Tibial nerve (tissue), 4 donors: ENCODE measurements at regions not wholly inside any gene's neighbourhood (a gene's known extent, or its start where the extent isn't known, plus 50 kb on each side); places are given as distances from the start of the nearest gene placed in this dataset.
"Not testable (repeated sequence)": the region's sequence is repeated elsewhere in the genome, so short reads cannot be mapped to it uniquely, and the experiment has no call there.

ENCODE experiments used
- DNase-seq, 2 donors: peaks; one replicate each; pipeline ENCODE4 v3.0.0-alpha.2; 2019; ENCODE audit warnings: low spot score in 2 of 2
- H3K27ac ChIP-seq, 4 donors: fragments of 200-600 bp; sonication (generic) in 3 of 4; one replicate each; pipeline ENCODE4 v1.5.1; 2017 to 2019; ENCODE audit warnings: mild to moderate bottlenecking in 1 of 4
- H3K27me3 ChIP-seq, 2 donors: fragments of 200-600 bp; sonication (generic) in 1 of 2; one replicate each; pipeline versions ENCODE4 v1.5.1 to v1.6.0; 2017 to 2019
- H3K36me3 ChIP-seq, 3 donors: fragments of 200-600 bp; sonication (generic); one replicate each; pipeline ENCODE4 v1.5.1; 2018 to 2019
- H3K4me1 ChIP-seq, 4 donors: fragments of 200-600 bp; sonication (generic) in 3 of 4; one replicate each; pipeline ENCODE4 v1.5.1; 2017 to 2019
- H3K4me3 ChIP-seq, 4 donors: fragments of 200-600 bp; sonication (generic) in 3 of 4; one replicate each; pipeline ENCODE4 v1.5.1; 2017 to 2019; ENCODE audit warnings: mild to moderate bottlenecking in 1 of 4, moderate library complexity in 1 of 4
- H3K9me3 ChIP-seq, 4 donors: fragments of 200-600 bp; sonication (generic) in 3 of 4; one replicate each; pipeline ENCODE4 v1.5.1; 2017 to 2019
- CTCF ChIP-seq, 5 experiments: fragments of 200-600 bp in 3 of 5; fragments of 450-650 bp in 2 of 5; sonication (generic) in 3 of 5; IDR thresholded peaks; one replicate each; pipeline ENCODE4 v1.5.1; 2016 to 2019; ENCODE audit warnings: antibody characterized with exemption in 5 of 5, mild to moderate bottlenecking in 3 of 5, moderate library complexity in 2 of 5
- EP300 ChIP-seq, 2 donors: sonication (generic); formaldehyde crosslinking; IDR thresholded peaks; one replicate each; pipeline ENCODE4 v1.6.1; 2017; ENCODE audit warnings: antibody characterized with exemption in 2 of 2, mild to moderate bottlenecking in 1 of 2
- POLR2A ChIP-seq, 2 donors: fragments of 450-650 bp; IDR thresholded peaks; one replicate each; pipeline ENCODE4 v1.6.1; 2017; ENCODE audit warnings: antibody characterized with exemption in 2 of 2, mild to moderate bottlenecking in 2 of 2, moderate library complexity in 2 of 2
- WGBS, 2 donors: methylation state at CpG; one replicate each; pipeline ENCODE4 v1.1.5; 2018; 5-methylcytosine and 5-hydroxymethylcytosine counted together

GRCh38 chr4:127256500-127256899 is 376.3 kb upstream of the INTU start:
- H3K9me3 ChIP-seq = no peaks in the 10 kb centered on the region
- no peaks in the 10 kb centered on the region for H3K36me3 ChIP-seq
- no peaks in the 10 kb centered on the region for H3K4me1 ChIP-seq
- H3K27ac ChIP-seq = no peak overlapping the region
- DNase-seq = no peak
- no peak for TF ChIP-seq CTCF (IDR thresholded peaks at IDR 0.05)
- no peak for TF ChIP-seq POLR2A (IDR thresholded peaks at IDR 0.05)
- no peak for TF ChIP-seq EP300 (IDR thresholded peaks at IDR 0.05)
- 91 to 94% methylated on average over 4 of the region's 4 CpGs for WGBS, 2 donors
- H3K27me3 ChIP-seq = no peaks in the 10 kb centered on the region
- no peak overlapping the region for H3K4me3 ChIP-seq

DNA sequence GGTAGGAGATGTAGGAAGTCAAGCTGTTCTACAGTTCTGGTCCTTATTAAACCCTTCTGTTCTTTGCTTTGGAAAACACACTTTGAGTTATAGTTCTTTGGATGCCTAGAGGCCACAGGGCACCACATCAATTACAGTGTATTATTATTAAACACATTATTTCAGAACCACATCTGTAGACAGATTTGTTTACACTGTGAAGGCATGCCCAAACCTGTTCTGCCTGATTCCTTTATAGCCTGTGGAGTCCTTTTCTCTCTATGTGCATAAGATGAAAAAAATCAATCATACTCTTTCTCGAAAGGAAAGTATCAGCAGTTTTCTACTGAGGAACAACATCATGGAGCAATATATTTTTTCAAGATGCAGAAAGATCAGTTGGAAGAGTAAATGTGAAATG is 371.3 kb upstream of the INTU start:
- no peak for DNase-seq
- no peak overlapping the region for H3K27ac ChIP-seq
- no peaks in the 10 kb centered on the region for H3K4me1 ChIP-seq
- H3K36me3 ChIP-seq = no peaks in the 10 kb centered on the region
- no peak for TF ChIP-seq CTCF (IDR thresholded peaks at IDR 0.05)
- TF ChIP-seq EP300 (IDR thresholded peaks at IDR 0.05) = no peak
- no peak for TF ChIP-seq POLR2A (IDR thresholded peaks at IDR 0.05)
- no peaks in the 10 kb centered on the region for H3K9me3 ChIP-seq
- H3K4me3 ChIP-seq = no peak overlapping the region
- WGBS, 2 donors = 68 to 74% methylated on average over 1 of the region's 1 CpG
- no peaks in the 10 kb centered on the region for H3K27me3 ChIP-seq

GRCh38 chr4:127268367-127268766 is 364.4 kb upstream of the INTU start:
- H3K36me3 ChIP-seq = no peaks in the 10 kb centered on the region
- 81 to 91% methylated on average over 1 of the region's 1 CpG for WGBS, 2 donors

GRCh38 chr4:127277023-127277422 is 355.7 kb upstream of the INTU start:
- H3K36me3 ChIP-seq, DNase-seq, H3K4me1 ChIP-seq, H3K27me3 ChIP-seq, H3K27ac ChIP-seq, H3K4me3 ChIP-seq: not testable (repeated sequence)
- peaks cover 0 to 31% (median 0%) of the 10 kb centered on the region in 4 donors for H3K9me3 ChIP-seq
- WGBS, 2 donors = 83 to 87% methylated on average over 3 of the region's 3 CpGs

More at GRCh38 chr4:127268367-127268766, 364.4 kb upstream of the INTU start:
- H3K4me3 ChIP-seq = no peak overlapping the region
- TF ChIP-seq POLR2A (IDR thresholded peaks at IDR 0.05) (no peak), CTCF (IDR thresholded peaks at IDR 0.05) (no peak), EP300 (IDR thresholded peaks at IDR 0.05) (no peak)
- H3K4me1 ChIP-seq = no peaks in the 10 kb centered on the region
- no peaks in the 10 kb centered on the region for H3K27me3 ChIP-seq
- no peak for DNase-seq
- H3K27ac ChIP-seq = no peak overlapping the region
- H3K9me3 ChIP-seq = peaks cover 0 to 9% (median 2%) of the 10 kb centered on the region in 4 donors

GRCh38 chr4:127284236-127284635 is 348.5 kb upstream of the INTU start:
- no peaks in the 10 kb centered on the region for H3K4me1 ChIP-seq
- H3K27ac ChIP-seq = no peak overlapping the region
- H3K27me3 ChIP-seq = no peaks in the 10 kb centered on the region
- TF ChIP-seq CTCF (IDR thresholded peaks at IDR 0.05) = no peak
- TF ChIP-seq EP300 (IDR thresholded peaks at IDR 0.05) = no peak
- TF ChIP-seq POLR2A (IDR thresholded peaks at IDR 0.05) = no peak
- DNase-seq = no peak
- H3K36me3 ChIP-seq = no peaks in the 10 kb centered on the region
- no peaks in the 10 kb centered on the region for H3K9me3 ChIP-seq
- H3K4me3 ChIP-seq = no peak overlapping the region

- Histone ChIP-seq H3K27ac (no peak overlapping the region), H3K27me3 (no peaks in the 10 kb centered on the region), H3K9me3 (peaks cover 0 to 23% (median 0%) of the 10 kb centered on the region in 4 donors), H3K4me1 (no peaks in the 10 kb centered on the region), H3K36me3 (no peaks in the 10 kb centered on the region), H3K4me3 (no peak overlapping the region)
- no peak for TF ChIP-seq EP300 (IDR thresholded peaks at IDR 0.05)
- TF ChIP-seq POLR2A (IDR thresholded peaks at IDR 0.05) = no peak
- TF ChIP-seq CTCF (IDR thresholded peaks at IDR 0.05) = no peak
- no peak for DNase-seq
- 41 to 59% methylated on average over 1 of the region's 1 CpG for WGBS, 2 donors
Observed at GRCh38 chr4:127291316-127291715, 341.4 kb upstream of the INTU start.
